ENCODE measurements at regions not wholly inside any gene's neighbourhood (a gene's known extent, or its start where the extent isn't known, plus 50 kb on each side); places are given as distances from the start of the nearest gene placed in this dataset.

DNA sequence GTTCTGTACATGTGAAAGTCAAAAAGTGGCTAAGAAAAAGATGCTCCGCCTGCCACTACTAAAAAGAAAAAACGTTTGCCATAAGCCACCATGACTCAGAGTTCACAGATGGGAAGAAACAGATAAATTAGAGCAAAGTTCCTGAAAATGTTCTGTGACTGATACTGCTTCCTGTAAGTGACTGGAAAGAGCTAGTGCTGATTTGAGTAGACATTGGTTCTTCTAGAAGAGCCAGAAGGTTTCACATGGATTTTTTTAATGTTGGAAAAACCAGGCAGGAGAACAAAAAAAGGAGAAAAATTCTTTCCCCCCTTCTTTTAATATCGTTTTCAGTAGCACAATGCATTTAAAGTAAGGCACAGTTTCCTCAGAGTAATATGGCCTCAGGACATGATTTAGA, 221.4 kb downstream of the HLX start:
- TF ChIP-seq ELF4 (IDR thresholded peaks at IDR 0.05) = no peak
- TF ChIP-seq ARNT (IDR thresholded peaks at IDR 0.05) = no peak

Measured in HEK293T (cell line).